B cell (primary cell): ENCODE measurements at regions not wholly inside any gene's neighbourhood (a gene's known extent, or its start where the extent isn't known, plus 50 kb on each side); places are given as distances from the start of the nearest gene placed in this dataset.
"Not testable (repeated sequence)": the region's sequence is repeated elsewhere in the genome, so short reads cannot be mapped to it uniquely, and the experiment has no call there.

Source experiments
- ATAC-seq: fragments of 200-7000 bp; cut with Tn5 transposase; one replicate; pipeline ENCODE4 v1.10.0; 2021; ENCODE audit warnings: low read depth, mild to moderate bottlenecking, moderate number of reproducible peaks, moderate library complexity
- CTCF ChIA-PET: fragments of 350-600 bp; sonication (Branson Sonifier 250); formaldehyde crosslinking; loops from one replicate; lab custom pipeline; 2021; ENCODE audit warnings: antibody characterized with exemption, inconsistent platforms; lab: Charles Lee
- POLR2A ChIA-PET: fragments of 350-600 bp; sonication (Branson Sonifier 250); formaldehyde crosslinking; loops from one replicate; lab custom pipeline; 2021; ENCODE audit warnings: antibody characterized with exemption; lab: Charles Lee
- DNase-seq: peaks from one replicate; pipeline ENCODE4 v3.0.0; 2013
- H2AFZ ChIP-seq: 2 replicates; pipeline ENCODE4 v1.6.1; 2012; ENCODE audit warnings: mild to moderate bottlenecking, low read depth, low read length; ENCODE audit not compliant: insufficient read depth, poor library complexity, severe bottlenecking
- H3K27ac ChIP-seq, 2 donors: 1 replicate in 1 of 2; 2 replicates in 1 of 2; pipeline ENCODE4 v1.5.1; 2012 to 2013; ENCODE audit warnings: low read length in 2 of 2, mild to moderate bottlenecking in 2 of 2, moderate library complexity in 1 of 2
- H3K27me3 ChIP-seq, 4 experiments: fragments of 200-600 bp in 1 of 4; sonication (generic) in 1 of 4; replicated peaks in 1 of 4; 1 replicate in 2 of 4; 2 replicates in 2 of 4; pipeline versions ENCODE4 v1.6.1 to v1.7.0; 2013 to 2016; ENCODE audit warnings: low read length in 3 of 4, mild to moderate bottlenecking in 2 of 4, mixed read lengths in 1 of 4, moderate library complexity in 1 of 4; ENCODE audit not compliant: insufficient read depth in 4 of 4, control insufficient read depth in 3 of 4; ENCODE audit errors: control extremely low read depth in 1 of 4
- H3K36me3 ChIP-seq, 2 experiments: replicated peaks in 1 of 2; 1 replicate in 1 of 2; 2 replicates in 1 of 2; pipeline versions ENCODE4 v1.6.1 to v1.7.1; 2013; ENCODE audit warnings: low read length in 1 of 2; ENCODE audit not compliant: insufficient read depth in 2 of 2, control insufficient read depth in 1 of 2; ENCODE audit errors: control extremely low read depth in 1 of 2, extremely low read depth in 1 of 2
- H3K4me1 ChIP-seq, 2 donors: fragments of 200-600 bp in 1 of 2; sonication (generic) in 1 of 2; 1 replicate in 1 of 2; 2 replicates in 1 of 2; pipeline versions ENCODE4 v1.5.1 to v1.6.1; 2013 to 2017; ENCODE audit warnings: low read length in 2 of 2; ENCODE audit not compliant: control insufficient read depth in 2 of 2, insufficient read depth in 2 of 2
- H3K4me2 ChIP-seq: replicated peaks from 2 replicates; pipeline ENCODE3; 2012; ENCODE audit warnings: mild to moderate bottlenecking, low read depth, low read length; ENCODE audit not compliant: poor library complexity, severe bottlenecking
- H3K4me3 ChIP-seq, 5 experiments: fragments of 200-600 bp in 1 of 5; sonication (generic) in 1 of 5; 1 replicate in 3 of 5; 2 replicates in 2 of 5; pipeline versions ENCODE4 v1.5.1 to v1.7.0; 2011 to 2016; ENCODE audit warnings: low read length in 4 of 5, mild to moderate bottlenecking in 4 of 5, low read depth in 2 of 5, control low read depth in 1 of 5, moderate library complexity in 1 of 5; ENCODE audit not compliant: insufficient read depth in 1 of 5; ENCODE audit errors: control extremely low read depth in 1 of 5, extremely low read depth in 1 of 5
- H3K79me2 ChIP-seq: fragments of 200-600 bp; sonication (generic); one replicate; pipeline ENCODE4 v1.6.0; 2016; ENCODE audit warnings: low read length; ENCODE audit not compliant: control insufficient read depth, insufficient read depth
- H3K9ac ChIP-seq: fragments of 200-600 bp; sonication (generic); 2 replicates; pipeline ENCODE4 v1.6.1; 2017; ENCODE audit warnings: mild to moderate bottlenecking, low read length, moderate library complexity
- H3K9me3 ChIP-seq, 3 donors: one replicate each; pipeline versions ENCODE4 v1.6.1 to v1.7.1; 2013; ENCODE audit warnings: low read length in 2 of 3; ENCODE audit not compliant: control insufficient read depth in 2 of 3, insufficient read depth in 1 of 3; ENCODE audit errors: control extremely low read depth in 1 of 3
- H4K20me1 ChIP-seq: 2 replicates; pipeline ENCODE4 v1.6.0; 2012; ENCODE audit warnings: mild to moderate bottlenecking, low read length; ENCODE audit not compliant: insufficient read depth, control insufficient read depth, poor library complexity, severe bottlenecking
- H3K27ac Mint-ChIP-seq: one replicate; pipeline ENCODE4 v1.8.0; 2021; ENCODE audit warnings: mixed read lengths
- H3K27me3 Mint-ChIP-seq: one replicate; pipeline ENCODE4 v1.8.0; 2021; ENCODE audit warnings: mixed read lengths
- H3K4me1 Mint-ChIP-seq: one replicate; pipeline ENCODE4 v1.8.0; 2021; ENCODE audit warnings: mixed read lengths
- H3K4me3 Mint-ChIP-seq: one replicate; pipeline ENCODE4 v1.8.0; 2021; ENCODE audit warnings: mixed read lengths
- H3K9me3 Mint-ChIP-seq: one replicate; pipeline ENCODE4 v1.8.0; 2022; ENCODE audit warnings: mixed read lengths; ENCODE audit not compliant: insufficient read depth
- CTCF ChIP-seq: fragments of 200-600 bp; IDR thresholded peaks from one replicate; pipeline ENCODE4 v1.8.0; 2022; ENCODE audit warnings: antibody characterized with exemption, mild to moderate bottlenecking
- EZH2 ChIP-seq: IDR thresholded peaks from 2 replicates; pipeline ENCODE4 v1.6.1; 2012; ENCODE audit warnings: borderline replicate concordance, low read depth, mild to moderate bottlenecking, moderate library complexity, low read length; ENCODE audit not compliant: insufficient read depth, poor library complexity, severe bottlenecking
- WGBS: methylation state at CpG from one replicate; pipeline ENCODE4 v1.1.5; 2013; ENCODE audit warnings: missing lambda C conversion rate; ENCODE audit not compliant: insufficient coverage; 5-methylcytosine and 5-hydroxymethylcytosine counted together
- intact Hi-C: fragments of 100-400 bp; cut with micrococcal nuclease; formaldehyde crosslinking; loops from one replicate; pipeline ENCODE4 v1.10.0; 2022

- ATAC-seq (no peak), DNase-seq (no peak)
- H3K27me3 Mint-ChIP-seq, result peaks cover 12% of the 10 kb centered on the region
- H3K27ac ChIP-seq, result no peak overlapping the region
- H3K4me2 ChIP-seq, result no peak overlapping the region
- no peak overlapping the region for H3K4me3 Mint-ChIP-seq
- no peaks in the 10 kb centered on the region for H3K36me3 ChIP-seq
- ChIA-PET CTCF (interaction anchor here (1.1 kb wide), 1 partner anchor 415 kb away, joined by 3 read pairs; no protein-coding TSS in a partner anchor), POLR2A (no interaction called here)
- H3K9ac ChIP-seq, result no peak overlapping the region
- no peak overlapping the region for H2AFZ ChIP-seq
- peaks cover 4% of the 10 kb centered on the region for H3K9me3 Mint-ChIP-seq
- no peak overlapping the region for H3K4me3 ChIP-seq
- no peaks in the 10 kb centered on the region for H4K20me1 ChIP-seq
- H3K27ac Mint-ChIP-seq, result no peak overlapping the region
- peaks cover 0 to 8% (median 0%) of the 10 kb centered on the region in 4 experiments for H3K27me3 ChIP-seq
- peaks cover 3 to 10% (median 5%) of the 10 kb centered on the region in 3 donors for H3K9me3 ChIP-seq
- TF ChIP-seq EZH2 (no peak), CTCF (no peak)
- intact Hi-C loops, result no loop called here
- no peaks in the 10 kb centered on the region for H3K79me2 ChIP-seq
- no peaks in the 10 kb centered on the region for H3K4me1 ChIP-seq
- no peaks in the 10 kb centered on the region for H3K4me1 Mint-ChIP-seq
Measured at GRCh38 chr13:74264333-74264732, 130.1 kb upstream of the KLF12 start.

GRCh38 chr13:74260420-74260819 lies 126.2 kb upstream of the KLF12 start:
- H3K4me2 ChIP-seq, H3K36me3 ChIP-seq, H4K20me1 ChIP-seq, H3K79me2 ChIP-seq, CTCF ChIA-PET, POLR2A ChIA-PET, intact Hi-C loops, H3K4me3 Mint-ChIP-seq, H3K9me3 Mint-ChIP-seq, H2AFZ ChIP-seq, H3K4me3 ChIP-seq, H3K27ac Mint-ChIP-seq, H3K4me1 Mint-ChIP-seq, DNase-seq, H3K4me1 ChIP-seq, H3K9me3 ChIP-seq, ATAC-seq, H3K27me3 ChIP-seq, H3K9ac ChIP-seq, H3K27ac ChIP-seq: not testable (repeated sequence)
- WGBS, result no CpG with 5 or more reads among the region's 3 CpGs
- peaks cover 23% of the 10 kb centered on the region for H3K27me3 Mint-ChIP-seq
